ENCODE measurements at regions not wholly inside any gene's neighbourhood (a gene's known extent, or its start where the extent isn't known, plus 50 kb on each side); places are given as distances from the start of the nearest gene placed in this dataset.

- H3K9me3 ChIP-seq (replicated peaks; ENCODE audit: control insufficient read depth, insufficient read depth, low read length) = no peaks in the 10 kb centered on the region
- no peak for DNase-seq (ENCODE audit: low read depth, low spot score)
- H3K27ac ChIP-seq (ENCODE audit: insufficient read depth, low read depth, low read length) = no peak overlapping the region
- H3K36me3 ChIP-seq (ENCODE audit: control insufficient read depth in 2 of 2, extremely low read depth in 1 of 2, insufficient read depth in 2 of 2, low read length in 2 of 2) = no peaks in the 10 kb centered on the region
- no peaks in the 10 kb centered on the region for H4K20me1 ChIP-seq (replicated peaks; ENCODE audit: control insufficient read depth, extremely low read depth, insufficient read depth, low read length)
- BruUV-seq (replicated peaks) = no TSS peak
- dilution Hi-C loops (cut with MboI; ENCODE audit: extremely low pct_ligation_motif_present, low sequenced_read_pairs) (no loop called here), intact Hi-C loops (cut with micrococcal nuclease) (no loop called here)
- no peaks in the 10 kb centered on the region for H3K79me2 ChIP-seq (ENCODE audit: control insufficient read depth, insufficient read depth, low read length)
- H3K27me3 ChIP-seq (ENCODE audit: control insufficient read depth in 2 of 2, insufficient read depth in 2 of 2, low read length in 2 of 2) = no peaks in the 10 kb centered on the region
- POLR2A ChIA-PET = no interaction called here
- H3K4me3 ChIP-seq (replicated peaks in 1 of 3; ENCODE audit: insufficient read depth in 1 of 3, low read depth in 1 of 3, low read length in 3 of 3) = no peak overlapping the region
- H3K4me2 ChIP-seq (ENCODE audit: insufficient read depth, low read length) = no peak overlapping the region
- no peak overlapping the region for H2AFZ ChIP-seq (ENCODE audit: low read depth, low read length)
- CTCF ChIA-PET = no interaction called here
- H3K9ac ChIP-seq (replicated peaks; ENCODE audit: extremely low read depth, insufficient read depth, low read length) = no peak overlapping the region
- no peaks in the 10 kb centered on the region for H3K4me1 ChIP-seq (ENCODE audit: control insufficient read depth, extremely low read depth, insufficient read depth, low read length)
- no peak for TF ChIP-seq CTCF (IDR thresholded peaks at IDR 0.05; ENCODE audit: extremely low read depth in 1 of 2, insufficient read depth in 1 of 2, low read depth in 1 of 2, low read length in 2 of 2)
- TF ChIP-seq POLR2A (IDR thresholded peaks at IDR 0.05; ENCODE audit: low read depth, low read length) = no peak
- no peak for TF ChIP-seq MYC (IDR thresholded peaks at IDR 0.05; ENCODE audit: low read depth, low read length)
- TF ChIP-seq JUN (IDR thresholded peaks at IDR 0.05; ENCODE audit: borderline replicate concordance, insufficient read depth, insufficient read length, low read depth) = no peak
- TF ChIP-seq POLR2AphosphoS5 (IDR thresholded peaks at IDR 0.05; ENCODE audit: insufficient read depth, low read depth, low read length) = no peak
- TF ChIP-seq FOS (IDR thresholded peaks at IDR 0.05; ENCODE audit: borderline replicate concordance, insufficient read depth, low read length) = no peak
- TF ChIP-seq EZH2 (IDR thresholded peaks at IDR 0.05; ENCODE audit: borderline replicate concordance, low read depth, low read length, severe bottlenecking) = no peak
- no peak for TF ChIP-seq MAX (IDR thresholded peaks at IDR 0.05; ENCODE audit: insufficient read depth, insufficient read length)
- no peak for TF ChIP-seq GATA2 (IDR thresholded peaks at IDR 0.05; ENCODE audit: insufficient read depth, insufficient read length, low read depth, low read length)
- no peak for FAIRE-seq
- H3K9me1 ChIP-seq (replicated peaks; ENCODE audit: control insufficient read depth, extremely low read depth, insufficient read depth, low read length) = no peaks in the 10 kb centered on the region
Measured at GRCh38 chrX:97728215-97728614, 844.5 kb downstream of the RPA4 start.
